Liver (tissue), 8 donors: ENCODE measurements at regions not wholly inside any gene's neighbourhood (a gene's known extent, or its start where the extent isn't known, plus 50 kb on each side); places are given as distances from the start of the nearest gene placed in this dataset.

Experiments used
- DNase-seq: peaks from one replicate; pipeline ENCODE4 v3.0.0-alpha.2; 2017; ENCODE audit warnings: low spot score
- H3K27ac ChIP-seq, 2 donors: one replicate each; pipeline ENCODE4 v1.7.0; 2013; ENCODE audit warnings: inconsistent platforms in 2 of 2, low read length in 2 of 2, control low read depth in 1 of 2, low read depth in 1 of 2, mild to moderate bottlenecking in 1 of 2
- H3K27me3 ChIP-seq, 4 donors: one replicate each; pipeline versions ENCODE4 v1.6.1 to v1.7.0; 2013; ENCODE audit warnings: low read length in 3 of 4, inconsistent platforms in 1 of 4, mild to moderate bottlenecking in 1 of 4, moderate library complexity in 1 of 4; ENCODE audit not compliant: control insufficient read depth in 4 of 4, insufficient read depth in 4 of 4
- H3K36me3 ChIP-seq, 4 donors: one replicate each; pipeline versions ENCODE4 v1.6.1 to v1.7.0; 2013; ENCODE audit warnings: low read length in 3 of 4, mild to moderate bottlenecking in 3 of 4, low read depth in 1 of 4, moderate library complexity in 1 of 4; ENCODE audit not compliant: control insufficient read depth in 4 of 4, insufficient read depth in 3 of 4
- H3K4me1 ChIP-seq, 4 donors: one replicate each; pipeline versions ENCODE4 v1.6.1 to v1.7.0; 2013; ENCODE audit warnings: low read length in 3 of 4, mild to moderate bottlenecking in 3 of 4, moderate library complexity in 1 of 4; ENCODE audit not compliant: control insufficient read depth in 4 of 4, insufficient read depth in 4 of 4
- H3K4me3 ChIP-seq, 3 donors: one replicate each; pipeline versions ENCODE4 v1.6.1 to v1.7.0; 2013; ENCODE audit warnings: low read length in 3 of 3, control low read depth in 1 of 3, low read depth in 1 of 3, mild to moderate bottlenecking in 1 of 3
- H3K9ac ChIP-seq, 2 donors: one replicate each; pipeline ENCODE4 v1.7.0; 2013; ENCODE audit warnings: low read length in 2 of 2, mild to moderate bottlenecking in 2 of 2, moderate library complexity in 2 of 2, control low read depth in 1 of 2, low read depth in 1 of 2
- H3K9me3 ChIP-seq, 4 donors: one replicate each; pipeline versions ENCODE4 v1.6.1 to v1.7.0; 2013; ENCODE audit warnings: low read length in 3 of 4; ENCODE audit not compliant: control insufficient read depth in 4 of 4
- EGR1 ChIP-seq, 2 donors: IDR thresholded peaks; 2 replicates each; pipeline ENCODE4 v1.6.1; 2016 to 2018; ENCODE audit warnings: antibody characterized with exemption in 2 of 2, low read depth in 2 of 2
- FOXA1 ChIP-seq: IDR thresholded peaks from 2 replicates; pipeline ENCODE4 v1.6.1; 2016; ENCODE audit warnings: antibody characterized with exemption
- FOXA2 ChIP-seq: IDR thresholded peaks from 2 replicates; pipeline ENCODE4 v1.6.1; 2016; ENCODE audit warnings: antibody characterized with exemption
- GABPA ChIP-seq, 2 donors: IDR thresholded peaks in 1 of 2; conservative IDR thresholded peaks in 1 of 2; 2 replicates each; pipeline ENCODE4 v1.6.1; 2016; ENCODE audit warnings: antibody characterized with exemption in 2 of 2, mild to moderate bottlenecking in 1 of 2, moderate library complexity in 1 of 2
- HNF4A ChIP-seq, 2 donors: conservative IDR thresholded peaks; 2 replicates each; pipeline ENCODE4 v1.6.1; 2016; ENCODE audit warnings: antibody characterized with exemption in 2 of 2, mild to moderate bottlenecking in 2 of 2
- HNF4G ChIP-seq: IDR thresholded peaks from 2 replicates; pipeline ENCODE4 v1.6.1; 2016; ENCODE audit warnings: antibody characterized with exemption
- JUND ChIP-seq, 2 donors: IDR thresholded peaks; 2 replicates each; pipeline ENCODE4 v1.6.1; 2016; ENCODE audit warnings: antibody characterized with exemption in 2 of 2
- NR2F2 ChIP-seq: IDR thresholded peaks from 2 replicates; pipeline ENCODE4 v1.6.1; 2016; ENCODE audit warnings: antibody characterized with exemption
- RAD21 ChIP-seq, 2 donors: IDR thresholded peaks; 2 replicates each; pipeline ENCODE4 v1.6.1; 2016; ENCODE audit warnings: antibody characterized with exemption in 2 of 2, mild to moderate bottlenecking in 2 of 2
- RXRA ChIP-seq, 2 donors: IDR thresholded peaks; 2 replicates each; pipeline ENCODE4 v1.6.1; 2017 to 2018; ENCODE audit warnings: antibody characterized with exemption in 2 of 2, mild to moderate bottlenecking in 1 of 2
- SP1 ChIP-seq: IDR thresholded peaks from 2 replicates; pipeline ENCODE4 v1.6.1; 2018; ENCODE audit warnings: antibody characterized with exemption, mild to moderate bottlenecking
- TAF1 ChIP-seq: conservative IDR thresholded peaks from 2 replicates; pipeline ENCODE4 v1.6.1; 2016; ENCODE audit warnings: antibody characterized with exemption, mild to moderate bottlenecking
- YY1 ChIP-seq: IDR thresholded peaks from 2 replicates; pipeline ENCODE4 v1.6.1; 2016; ENCODE audit warnings: antibody characterized with exemption, mild to moderate bottlenecking
- WGBS: extraction: QIAGEN DNeasy Blood & Tissue Kit; methylation state at CpG from one replicate; pipeline ENCODE4 v1.1.7; 2013; 5-methylcytosine and 5-hydroxymethylcytosine counted together
- TF ChIP-seq, protein P1 (sequence below): IDR thresholded peaks from 2 replicates; pipeline ENCODE4 v1.6.1; 2016; ENCODE audit warnings: antibody characterized with exemption
- TF ChIP-seq, protein P2 (sequence below): fragments of 150-350 bp; IDR thresholded peaks from 2 replicates; pipeline ENCODE4 v1.5.1; 2017; ENCODE audit warnings: improper control_type of control experiment, low read depth, low read length; ENCODE audit not compliant: missing input control
- TF ChIP-seq, protein P3 (sequence below): IDR thresholded peaks from 2 replicates; pipeline ENCODE4 v1.6.1; 2016; ENCODE audit warnings: antibody characterized with exemption
- TF ChIP-seq, protein P4 (sequence below): IDR thresholded peaks from 2 replicates; pipeline ENCODE4 v1.6.1; 2016; ENCODE audit warnings: antibody characterized with exemption
- TF ChIP-seq, protein P5 (sequence below): IDR thresholded peaks from 2 replicates; pipeline ENCODE4 v1.6.1; 2016; ENCODE audit warnings: antibody characterized with exemption, mild to moderate bottlenecking
- donor health status: healthy.
- donor health status: healthy.
- donor health status: healthy.
- donor health status: healthy.
- donor health status: healthy.

DNA sequence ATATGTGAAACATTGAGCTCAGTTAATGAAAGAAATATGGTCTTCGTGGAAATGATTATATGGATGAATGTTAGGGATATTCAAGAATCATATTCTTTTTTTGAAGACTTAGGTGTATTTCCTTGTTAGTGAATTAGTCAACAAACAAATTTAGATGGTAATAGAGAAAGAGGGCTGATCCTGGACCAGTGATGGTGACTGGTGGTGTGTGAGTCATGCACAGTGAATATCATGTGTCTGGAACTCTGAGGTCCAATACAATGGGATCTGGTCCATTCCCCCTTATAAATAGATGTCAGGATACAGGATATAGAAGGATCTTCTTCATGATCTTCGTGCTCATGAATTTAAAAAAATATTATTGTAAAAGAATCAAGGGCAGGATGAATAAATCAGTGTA is 64.4 kb upstream of the RTL1 start (continued):
- no peak for TF ChIP-seq RAD21 (IDR thresholded peaks at IDR 0.05)
- TF ChIP-seq SP1, result no peak

DNA sequence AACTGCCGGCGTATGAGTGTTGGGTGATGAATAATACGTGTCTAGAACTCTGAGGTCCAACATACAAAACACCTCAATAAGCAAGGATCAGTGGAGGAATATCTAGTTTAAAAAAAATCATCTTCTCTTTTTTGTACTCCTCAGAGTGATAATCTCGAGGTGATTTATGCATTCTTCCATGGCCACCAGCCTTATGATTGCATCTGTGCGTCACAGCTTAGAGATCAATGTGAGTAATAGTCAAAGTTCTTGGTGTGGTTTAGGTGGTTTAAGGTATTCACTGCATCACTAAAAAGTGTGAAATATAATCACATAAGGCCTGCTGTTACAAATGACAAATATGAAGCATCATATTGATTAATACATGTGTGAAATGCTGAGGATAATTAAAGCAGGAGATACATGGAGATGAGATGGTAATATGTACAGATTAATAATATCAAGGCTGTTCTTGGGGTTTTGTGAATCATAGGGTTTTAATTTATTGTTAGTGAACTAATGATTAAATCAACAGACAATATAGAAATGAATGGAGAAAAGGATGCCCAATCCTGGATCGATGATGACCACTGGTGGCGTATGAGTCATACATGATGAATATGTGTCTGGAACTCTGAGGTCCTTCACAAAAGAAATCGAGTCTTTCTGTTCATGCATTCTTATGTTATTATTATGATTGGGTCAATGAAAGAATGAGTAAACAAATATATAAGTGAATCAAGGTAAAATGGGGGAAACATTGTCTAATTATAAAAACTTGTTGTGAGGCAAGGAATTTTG is 68.8 kb upstream of the RTL1 start:
- WGBS, result 89% methylated on average over 8 of the region's 8 CpGs
- Histone ChIP-seq H3K27me3 (no peaks in the 10 kb centered on the region), H3K9me3 (no peaks in the 10 kb centered on the region), H3K4me3 (no peak overlapping the region), H3K27ac (no peak overlapping the region), H3K36me3 (no peaks in the 10 kb centered on the region), H3K9ac (no peak overlapping the region), H3K4me1 (no peaks in the 10 kb centered on the region)
- TF ChIP-seq HNF4G (no peak), NR2F2 (no peak)
- DNase-seq, result no peak

DNA sequence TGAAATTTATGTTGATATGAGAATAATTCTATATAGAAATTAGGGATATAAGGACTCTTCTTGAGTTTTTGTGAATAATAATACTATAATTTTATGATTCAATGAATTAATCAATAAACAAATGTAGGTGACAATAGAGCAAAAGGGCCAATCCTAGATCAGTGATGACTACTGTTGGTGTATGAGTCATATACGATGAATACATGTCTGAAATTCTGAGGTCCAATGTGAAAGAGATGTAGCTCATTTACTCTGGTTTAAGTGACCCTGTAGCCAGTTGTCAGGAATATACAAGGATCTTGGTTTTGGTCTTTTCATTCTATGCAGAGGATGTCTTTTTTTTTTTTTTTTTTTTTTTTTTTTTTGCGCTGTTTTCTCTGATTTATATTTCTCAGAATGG is 72.1 kb upstream of the RTL1 start:
- DNase-seq, result no peak
- Histone ChIP-seq H3K27me3 (no peaks in the 10 kb centered on the region), H3K9ac (no peak overlapping the region), H3K36me3 (no peaks in the 10 kb centered on the region), H3K27ac (no peak overlapping the region), H3K9me3 (no peaks in the 10 kb centered on the region), H3K4me3 (no peak overlapping the region), H3K4me1 (no peaks in the 10 kb centered on the region)
- TF ChIP-seq HNF4G, result no peak
- no peak for TF ChIP-seq JUND (IDR thresholded peaks at IDR 0.05)
- TF ChIP-seq, protein P1, sequence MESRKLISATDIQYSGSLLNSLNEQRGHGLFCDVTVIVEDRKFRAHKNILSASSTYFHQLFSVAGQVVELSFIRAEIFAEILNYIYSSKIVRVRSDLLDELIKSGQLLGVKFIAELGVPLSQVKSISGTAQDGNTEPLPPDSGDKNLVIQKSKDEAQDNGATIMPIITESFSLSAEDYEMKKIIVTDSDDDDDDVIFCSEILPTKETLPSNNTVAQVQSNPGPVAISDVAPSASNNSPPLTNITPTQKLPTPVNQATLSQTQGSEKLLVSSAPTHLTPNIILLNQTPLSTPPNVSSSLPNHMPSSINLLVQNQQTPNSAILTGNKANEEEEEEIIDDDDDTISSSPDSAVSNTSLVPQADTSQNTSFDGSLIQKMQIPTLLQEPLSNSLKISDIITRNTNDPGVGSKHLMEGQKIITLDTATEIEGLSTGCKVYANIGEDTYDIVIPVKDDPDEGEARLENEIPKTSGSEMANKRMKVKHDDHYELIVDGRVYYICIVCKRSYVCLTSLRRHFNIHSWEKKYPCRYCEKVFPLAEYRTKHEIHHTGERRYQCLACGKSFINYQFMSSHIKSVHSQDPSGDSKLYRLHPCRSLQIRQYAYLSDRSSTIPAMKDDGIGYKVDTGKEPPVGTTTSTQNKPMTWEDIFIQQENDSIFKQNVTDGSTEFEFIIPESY, result no peak
- TF ChIP-seq RXRA (IDR thresholded peaks at IDR 0.05), result no peak
- TF ChIP-seq, protein P2, sequence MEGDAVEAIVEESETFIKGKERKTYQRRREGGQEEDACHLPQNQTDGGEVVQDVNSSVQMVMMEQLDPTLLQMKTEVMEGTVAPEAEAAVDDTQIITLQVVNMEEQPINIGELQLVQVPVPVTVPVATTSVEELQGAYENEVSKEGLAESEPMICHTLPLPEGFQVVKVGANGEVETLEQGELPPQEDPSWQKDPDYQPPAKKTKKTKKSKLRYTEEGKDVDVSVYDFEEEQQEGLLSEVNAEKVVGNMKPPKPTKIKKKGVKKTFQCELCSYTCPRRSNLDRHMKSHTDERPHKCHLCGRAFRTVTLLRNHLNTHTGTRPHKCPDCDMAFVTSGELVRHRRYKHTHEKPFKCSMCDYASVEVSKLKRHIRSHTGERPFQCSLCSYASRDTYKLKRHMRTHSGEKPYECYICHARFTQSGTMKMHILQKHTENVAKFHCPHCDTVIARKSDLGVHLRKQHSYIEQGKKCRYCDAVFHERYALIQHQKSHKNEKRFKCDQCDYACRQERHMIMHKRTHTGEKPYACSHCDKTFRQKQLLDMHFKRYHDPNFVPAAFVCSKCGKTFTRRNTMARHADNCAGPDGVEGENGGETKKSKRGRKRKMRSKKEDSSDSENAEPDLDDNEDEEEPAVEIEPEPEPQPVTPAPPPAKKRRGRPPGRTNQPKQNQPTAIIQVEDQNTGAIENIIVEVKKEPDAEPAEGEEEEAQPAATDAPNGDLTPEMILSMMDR, result no peak
- TF ChIP-seq NR2F2, result no peak
- no peak for TF ChIP-seq HNF4A (conservative IDR thresholded peaks at IDR 0.05)
- TF ChIP-seq, protein P3, sequence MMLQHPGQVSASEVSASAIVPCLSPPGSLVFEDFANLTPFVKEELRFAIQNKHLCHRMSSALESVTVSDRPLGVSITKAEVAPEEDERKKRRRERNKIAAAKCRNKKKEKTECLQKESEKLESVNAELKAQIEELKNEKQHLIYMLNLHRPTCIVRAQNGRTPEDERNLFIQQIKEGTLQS, result no peak
- no peak for TF ChIP-seq YY1
- no peak for TF ChIP-seq EGR1 (IDR thresholded peaks at IDR 0.05; ENCODE audit: low read depth in 2 of 2)
- no peak for TF ChIP-seq TAF1
- TF ChIP-seq RAD21 (IDR thresholded peaks at IDR 0.05), result no peak
- TF ChIP-seq SP1, result no peak
- TF ChIP-seq FOXA2, result no peak
- TF ChIP-seq FOXA1, result no peak
- TF ChIP-seq, protein P4, sequence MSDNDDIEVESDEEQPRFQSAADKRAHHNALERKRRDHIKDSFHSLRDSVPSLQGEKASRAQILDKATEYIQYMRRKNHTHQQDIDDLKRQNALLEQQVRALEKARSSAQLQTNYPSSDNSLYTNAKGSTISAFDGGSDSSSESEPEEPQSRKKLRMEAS, result no peak
- TF ChIP-seq, protein P5, sequence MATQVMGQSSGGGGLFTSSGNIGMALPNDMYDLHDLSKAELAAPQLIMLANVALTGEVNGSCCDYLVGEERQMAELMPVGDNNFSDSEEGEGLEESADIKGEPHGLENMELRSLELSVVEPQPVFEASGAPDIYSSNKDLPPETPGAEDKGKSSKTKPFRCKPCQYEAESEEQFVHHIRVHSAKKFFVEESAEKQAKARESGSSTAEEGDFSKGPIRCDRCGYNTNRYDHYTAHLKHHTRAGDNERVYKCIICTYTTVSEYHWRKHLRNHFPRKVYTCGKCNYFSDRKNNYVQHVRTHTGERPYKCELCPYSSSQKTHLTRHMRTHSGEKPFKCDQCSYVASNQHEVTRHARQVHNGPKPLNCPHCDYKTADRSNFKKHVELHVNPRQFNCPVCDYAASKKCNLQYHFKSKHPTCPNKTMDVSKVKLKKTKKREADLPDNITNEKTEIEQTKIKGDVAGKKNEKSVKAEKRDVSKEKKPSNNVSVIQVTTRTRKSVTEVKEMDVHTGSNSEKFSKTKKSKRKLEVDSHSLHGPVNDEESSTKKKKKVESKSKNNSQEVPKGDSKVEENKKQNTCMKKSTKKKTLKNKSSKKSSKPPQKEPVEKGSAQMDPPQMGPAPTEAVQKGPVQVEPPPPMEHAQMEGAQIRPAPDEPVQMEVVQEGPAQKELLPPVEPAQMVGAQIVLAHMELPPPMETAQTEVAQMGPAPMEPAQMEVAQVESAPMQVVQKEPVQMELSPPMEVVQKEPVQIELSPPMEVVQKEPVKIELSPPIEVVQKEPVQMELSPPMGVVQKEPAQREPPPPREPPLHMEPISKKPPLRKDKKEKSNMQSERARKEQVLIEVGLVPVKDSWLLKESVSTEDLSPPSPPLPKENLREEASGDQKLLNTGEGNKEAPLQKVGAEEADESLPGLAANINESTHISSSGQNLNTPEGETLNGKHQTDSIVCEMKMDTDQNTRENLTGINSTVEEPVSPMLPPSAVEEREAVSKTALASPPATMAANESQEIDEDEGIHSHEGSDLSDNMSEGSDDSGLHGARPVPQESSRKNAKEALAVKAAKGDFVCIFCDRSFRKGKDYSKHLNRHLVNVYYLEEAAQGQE, result no peak
- no peak for TF ChIP-seq GABPA (IDR thresholded peaks at IDR 0.05 in 1 of 2, conservative IDR thresholded peaks at IDR 0.05 in 1 of 2)
- 91% methylated on average over 2 of the region's 2 CpGs for WGBS
